GM10266 (cell line): ENCODE measurements at regions not wholly inside any gene's neighbourhood (a gene's known extent, or its start where the extent isn't known, plus 50 kb on each side); places are given as distances from the start of the nearest gene placed in this dataset.
"Not testable (repeated sequence)": the region's sequence is repeated elsewhere in the genome, so short reads cannot be mapped to it uniquely, and the experiment has no call there.

Experiments used
- DNase-seq: peaks from one replicate; pipeline ENCODE4 v3.0.0; 2012; ENCODE audit errors: extremely low spot score
- CTCF ChIP-seq: IDR thresholded peaks from 2 replicates; pipeline ENCODE4 v1.5.1; 2012; ENCODE audit warnings: mild to moderate bottlenecking, low read depth; ENCODE audit not compliant: control insufficient read depth, insufficient read depth; ENCODE audit errors: missing control alignments

- TF ChIP-seq CTCF = no peak
- DNase-seq = no peak
Observed at GRCh38 chr4:26208237-26208994, 112.4 kb upstream of the RBPJ start.

DNA sequence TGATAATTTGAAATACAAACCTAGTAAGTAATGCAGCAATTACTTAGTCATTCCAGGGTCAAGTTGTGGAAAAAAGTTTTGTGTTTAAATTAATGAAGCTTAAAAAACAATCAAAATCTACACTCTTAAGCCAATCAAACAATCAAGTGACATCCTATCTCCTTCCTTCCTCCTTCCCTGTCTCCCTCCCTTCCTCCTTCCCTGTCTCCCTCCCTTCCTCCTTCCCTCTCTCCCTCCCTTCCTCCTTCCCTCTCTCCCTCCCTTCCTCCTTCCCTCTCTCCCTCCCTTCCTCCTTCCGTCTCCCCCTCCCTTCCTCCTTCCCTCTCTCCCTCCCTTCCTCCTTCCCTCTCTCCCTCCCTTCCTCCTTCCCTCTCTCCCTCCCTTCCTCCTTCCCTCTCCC, 111.4 kb upstream of the RBPJ start:
- DNase-seq = not testable (repeated sequence)

GRCh38 chr4:26212528-26212927, 108.3 kb upstream of the RBPJ start:
- no peak for TF ChIP-seq CTCF
- no peak for DNase-seq

GRCh38 chr4:26213317-26213716, 107.5 kb upstream of the RBPJ start:
- TF ChIP-seq CTCF = no peak
- DNase-seq = no peak

- no peak for DNase-seq
- no peak for TF ChIP-seq CTCF
Observed at GRCh38 chr4:26214994-26215393, 105.8 kb upstream of the RBPJ start.

DNA sequence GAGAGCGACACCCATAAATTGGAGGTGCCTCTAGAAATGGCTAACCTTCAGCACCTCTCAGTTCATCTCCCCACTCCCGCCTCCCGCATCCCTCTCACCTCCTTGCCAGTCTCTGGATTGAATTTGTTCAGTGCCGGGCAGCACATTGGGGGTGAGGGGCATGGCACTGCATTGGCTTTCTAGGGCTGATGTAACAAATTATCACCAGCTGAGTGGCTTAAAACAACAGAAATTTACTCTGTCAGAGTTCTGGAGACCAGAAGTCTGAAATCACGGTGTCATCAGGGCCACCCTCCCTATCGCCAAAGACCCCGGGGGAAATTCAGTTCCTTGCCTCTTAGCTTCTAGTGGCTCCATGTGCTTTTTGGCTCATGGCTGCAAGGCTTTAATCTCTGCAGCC, 105.1 kb upstream of the RBPJ start:
- no peak for DNase-seq
- no peak for TF ChIP-seq CTCF

- DNase-seq = no peak
- no peak for TF ChIP-seq CTCF
Observed at GRCh38 chr4:26217481-26217880, 103.3 kb upstream of the RBPJ start.
